ENCODE measurements at regions not wholly inside any gene's neighbourhood (a gene's known extent, or its start where the extent isn't known, plus 50 kb on each side); places are given as distances from the start of the nearest gene placed in this dataset.

DNA sequence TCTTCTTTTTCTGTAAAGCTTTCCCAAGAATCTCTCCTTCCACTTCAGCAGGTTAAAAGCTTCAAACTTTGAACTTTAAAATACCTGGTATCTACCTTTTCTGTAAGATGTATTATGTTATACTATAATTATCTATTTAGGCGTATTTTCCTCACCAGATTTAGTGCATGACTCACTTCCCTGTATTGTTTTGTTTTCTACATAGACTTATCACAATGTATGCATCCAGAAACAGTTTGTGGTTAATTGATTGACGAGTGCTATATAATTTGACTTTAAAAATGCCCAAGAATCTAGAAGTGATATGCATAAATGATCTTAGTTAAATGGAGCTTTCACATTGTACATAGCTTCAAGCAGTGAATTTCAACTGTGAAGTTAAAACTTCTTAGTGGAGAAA is 473.9 kb upstream of the CDH2 start:
- Histone ChIP-seq H3K9me3 (ENCODE audit: low read depth) (no peaks in the 10 kb centered on the region), H3K4me3 (no peak overlapping the region), H3K36me3 (no peaks in the 10 kb centered on the region), H3K27ac (no peak overlapping the region), H3K27me3 (no peaks in the 10 kb centered on the region), H3K4me1 (ENCODE audit: low read depth) (no peaks in the 10 kb centered on the region)
- TF ChIP-seq, protein P1, sequence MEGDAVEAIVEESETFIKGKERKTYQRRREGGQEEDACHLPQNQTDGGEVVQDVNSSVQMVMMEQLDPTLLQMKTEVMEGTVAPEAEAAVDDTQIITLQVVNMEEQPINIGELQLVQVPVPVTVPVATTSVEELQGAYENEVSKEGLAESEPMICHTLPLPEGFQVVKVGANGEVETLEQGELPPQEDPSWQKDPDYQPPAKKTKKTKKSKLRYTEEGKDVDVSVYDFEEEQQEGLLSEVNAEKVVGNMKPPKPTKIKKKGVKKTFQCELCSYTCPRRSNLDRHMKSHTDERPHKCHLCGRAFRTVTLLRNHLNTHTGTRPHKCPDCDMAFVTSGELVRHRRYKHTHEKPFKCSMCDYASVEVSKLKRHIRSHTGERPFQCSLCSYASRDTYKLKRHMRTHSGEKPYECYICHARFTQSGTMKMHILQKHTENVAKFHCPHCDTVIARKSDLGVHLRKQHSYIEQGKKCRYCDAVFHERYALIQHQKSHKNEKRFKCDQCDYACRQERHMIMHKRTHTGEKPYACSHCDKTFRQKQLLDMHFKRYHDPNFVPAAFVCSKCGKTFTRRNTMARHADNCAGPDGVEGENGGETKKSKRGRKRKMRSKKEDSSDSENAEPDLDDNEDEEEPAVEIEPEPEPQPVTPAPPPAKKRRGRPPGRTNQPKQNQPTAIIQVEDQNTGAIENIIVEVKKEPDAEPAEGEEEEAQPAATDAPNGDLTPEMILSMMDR (IDR thresholded peaks at IDR 0.05; ENCODE audit: low read depth, low read length), result no peak
- peak in 1 of 2 donors; percentile 18 for DNase-seq (ENCODE audit: low read depth in 1 of 2, low spot score in 1 of 2)

GRCh38 chr18:28647961-28648360 is 471.0 kb upstream of the CDH2 start:
- Histone ChIP-seq H3K27me3 (no peaks in the 10 kb centered on the region), H3K9me3 (ENCODE audit: low read depth) (no peaks in the 10 kb centered on the region), H3K36me3 (no peaks in the 10 kb centered on the region), H3K4me1 (ENCODE audit: low read depth) (no peaks in the 10 kb centered on the region), H3K27ac (no peak overlapping the region), H3K4me3 (no peak overlapping the region)
- no peak for DNase-seq (ENCODE audit: low read depth in 1 of 2, low spot score in 1 of 2)
- TF ChIP-seq, protein P1 (IDR thresholded peaks at IDR 0.05; ENCODE audit: low read depth, low read length), result no peak

GRCh38 chr18:28637897-28638296 is 461.0 kb upstream of the CDH2 start:
- H3K36me3 ChIP-seq, result no peaks in the 10 kb centered on the region
- peak in 1 of 2 donors; percentile 37 for DNase-seq (ENCODE audit: low read depth in 1 of 2, low spot score in 1 of 2)
- H3K27me3 ChIP-seq, result no peaks in the 10 kb centered on the region
- no peak overlapping the region for H3K27ac ChIP-seq
- TF ChIP-seq, protein P1 (IDR thresholded peaks at IDR 0.05; ENCODE audit: low read depth, low read length), result no peak
- no peak overlapping the region for H3K4me3 ChIP-seq
- peaks cover 11% of the 10 kb centered on the region for H3K4me1 ChIP-seq (ENCODE audit: low read depth)
- peaks cover 3% of the 10 kb centered on the region for H3K9me3 ChIP-seq (ENCODE audit: low read depth)

DNA sequence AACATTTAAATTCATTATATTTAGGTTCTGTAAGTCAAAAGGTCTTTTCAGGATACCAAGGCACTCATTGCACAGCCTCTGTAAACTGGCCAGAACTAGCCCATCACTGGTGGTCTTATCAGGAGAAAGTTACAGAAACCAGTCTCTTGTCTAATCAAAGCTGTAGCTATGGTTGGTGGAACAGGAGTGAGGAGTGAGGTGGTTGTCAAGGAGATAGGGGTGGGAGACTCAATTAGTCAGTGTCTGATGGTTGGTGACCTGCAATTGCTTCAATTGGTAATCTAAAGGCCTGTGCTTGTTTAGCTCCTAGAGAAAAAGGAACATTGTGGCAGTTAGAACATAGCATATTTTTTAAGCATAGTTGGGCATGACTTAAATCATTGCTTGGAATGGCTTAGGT is 458.6 kb upstream of the CDH2 start:
- TF ChIP-seq, protein P1 (IDR thresholded peaks at IDR 0.05; ENCODE audit: low read depth, low read length), result no peak
- Histone ChIP-seq H3K4me3 (no peak overlapping the region), H3K4me1 (ENCODE audit: low read depth) (peaks cover 11% of the 10 kb centered on the region), H3K36me3 (no peaks in the 10 kb centered on the region), H3K9me3 (ENCODE audit: low read depth) (peaks cover 3% of the 10 kb centered on the region), H3K27me3 (no peaks in the 10 kb centered on the region), H3K27ac (peak overlapping the region; percentile 72)
- DNase-seq (ENCODE audit: low read depth in 1 of 2, low spot score in 1 of 2), result peak in 1 of 2 donors; percentile 41

GRCh38 chr18:28626756-28627155 is 449.8 kb upstream of the CDH2 start:
- H3K27me3 ChIP-seq, result no peaks in the 10 kb centered on the region
- no peaks in the 10 kb centered on the region for H3K36me3 ChIP-seq
- no peaks in the 10 kb centered on the region for H3K9me3 ChIP-seq (ENCODE audit: low read depth)
- no peak overlapping the region for H3K27ac ChIP-seq
- no peak overlapping the region for H3K4me3 ChIP-seq
- no peaks in the 10 kb centered on the region for H3K4me1 ChIP-seq (ENCODE audit: low read depth)
- no peak for DNase-seq (ENCODE audit: low read depth in 1 of 2, low spot score in 1 of 2)
- TF ChIP-seq, protein P1 (IDR thresholded peaks at IDR 0.05; ENCODE audit: low read depth, low read length), result no peak

- no peaks in the 10 kb centered on the region for H3K4me1 ChIP-seq (ENCODE audit: low read depth)
- no peaks in the 10 kb centered on the region for H3K9me3 ChIP-seq (ENCODE audit: low read depth)
- H3K4me3 ChIP-seq, result no peak overlapping the region
- no peaks in the 10 kb centered on the region for H3K36me3 ChIP-seq
- no peak overlapping the region for H3K27ac ChIP-seq
- TF ChIP-seq, protein P1 (IDR thresholded peaks at IDR 0.05; ENCODE audit: low read depth, low read length), result no peak
- no peaks in the 10 kb centered on the region for H3K27me3 ChIP-seq
- DNase-seq (ENCODE audit: low read depth in 1 of 2, low spot score in 1 of 2), result no peak
Measured at GRCh38 chr18:28607991-28608390, 431.1 kb upstream of the CDH2 start.
